NCI-H1105 treated with DMSO at 0.1 percent for 48 hours (cell line): ENCODE measurements at regions not wholly inside any gene's neighbourhood (a gene's known extent, or its start where the extent isn't known, plus 50 kb on each side); places are given as distances from the start of the nearest gene placed in this dataset.

ENCODE experiments used
- DNase-seq: peaks from one replicate; lab custom pipeline; 2025; lab: John Stamatoyannopoulos, UW

DNA sequence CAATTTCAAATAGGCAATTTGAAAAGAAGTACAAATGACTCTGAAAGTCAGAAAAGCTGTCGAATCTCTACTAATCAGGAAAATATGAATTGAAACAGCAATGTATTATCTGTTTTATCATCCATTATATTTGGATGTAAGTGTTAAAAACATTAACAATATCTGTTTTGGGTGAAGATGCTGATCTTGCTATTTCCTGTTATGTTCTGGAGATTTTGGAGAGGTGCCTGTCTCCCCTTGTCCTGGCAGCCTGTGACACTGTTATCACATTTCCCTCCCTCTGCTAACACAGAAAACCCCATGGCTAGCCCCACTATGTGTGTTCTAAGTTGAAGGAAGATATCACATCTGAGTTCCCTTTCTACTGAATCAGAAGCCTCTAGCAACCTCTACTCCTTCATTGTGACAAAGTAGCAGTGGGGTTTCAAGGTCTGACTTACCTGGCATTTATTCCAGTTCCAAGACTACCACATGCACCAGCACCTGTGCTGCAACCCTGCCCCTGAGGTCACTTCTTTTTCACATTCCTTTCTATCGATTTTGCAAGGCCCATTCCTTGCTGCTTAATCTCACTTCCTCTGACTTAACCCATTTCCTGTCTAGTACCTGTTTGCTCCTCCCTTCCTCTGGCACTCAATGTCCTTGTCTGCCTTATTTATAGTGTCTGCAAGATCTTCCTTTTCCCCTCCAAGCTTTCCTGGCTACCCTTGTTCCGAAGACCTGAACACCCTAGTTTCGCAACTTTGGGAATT is 95.5 kb upstream of the COL8A1 start:
- DNase-seq: no peak

DNA sequence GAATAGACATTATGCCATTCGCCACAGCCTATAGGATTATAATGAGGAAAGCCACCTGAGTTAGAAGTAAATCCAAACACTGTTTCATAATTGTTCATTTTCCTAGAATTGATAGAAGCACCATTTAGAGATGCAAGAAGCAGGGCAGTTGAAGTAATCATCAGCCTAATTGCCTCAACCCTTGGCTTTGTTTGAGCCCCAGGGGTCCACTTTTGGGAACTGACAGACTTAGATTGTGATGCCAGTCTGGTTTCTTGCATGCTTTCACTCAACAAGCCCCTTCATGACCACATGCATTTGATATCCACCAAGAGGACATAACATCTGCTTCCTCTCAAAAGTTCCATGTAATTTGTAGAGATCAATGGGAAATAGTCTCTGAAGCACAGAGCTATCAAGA is 97.2 kb upstream of the COL8A1 start:
- no peak for DNase-seq

DNA sequence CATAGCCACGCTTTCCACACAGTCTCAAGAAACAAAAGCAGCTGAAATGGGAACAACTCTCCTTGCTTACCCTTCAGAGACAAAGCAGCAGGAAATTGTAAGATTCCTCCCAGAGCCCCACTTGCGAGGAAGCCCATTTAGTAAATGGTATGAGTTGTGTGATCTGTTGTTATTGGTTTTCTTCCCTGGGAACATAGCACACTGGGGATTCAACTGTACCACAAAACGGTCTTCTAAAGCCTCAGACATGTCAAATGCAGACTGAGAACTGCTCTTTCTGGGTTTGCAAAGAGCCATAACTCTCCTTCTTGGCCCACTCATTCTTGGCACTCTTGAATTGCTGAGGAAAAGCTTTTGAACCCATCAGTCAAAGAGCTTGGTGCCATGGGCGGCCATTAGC is 101.0 kb upstream of the COL8A1 start:
- no peak for DNase-seq

DNA sequence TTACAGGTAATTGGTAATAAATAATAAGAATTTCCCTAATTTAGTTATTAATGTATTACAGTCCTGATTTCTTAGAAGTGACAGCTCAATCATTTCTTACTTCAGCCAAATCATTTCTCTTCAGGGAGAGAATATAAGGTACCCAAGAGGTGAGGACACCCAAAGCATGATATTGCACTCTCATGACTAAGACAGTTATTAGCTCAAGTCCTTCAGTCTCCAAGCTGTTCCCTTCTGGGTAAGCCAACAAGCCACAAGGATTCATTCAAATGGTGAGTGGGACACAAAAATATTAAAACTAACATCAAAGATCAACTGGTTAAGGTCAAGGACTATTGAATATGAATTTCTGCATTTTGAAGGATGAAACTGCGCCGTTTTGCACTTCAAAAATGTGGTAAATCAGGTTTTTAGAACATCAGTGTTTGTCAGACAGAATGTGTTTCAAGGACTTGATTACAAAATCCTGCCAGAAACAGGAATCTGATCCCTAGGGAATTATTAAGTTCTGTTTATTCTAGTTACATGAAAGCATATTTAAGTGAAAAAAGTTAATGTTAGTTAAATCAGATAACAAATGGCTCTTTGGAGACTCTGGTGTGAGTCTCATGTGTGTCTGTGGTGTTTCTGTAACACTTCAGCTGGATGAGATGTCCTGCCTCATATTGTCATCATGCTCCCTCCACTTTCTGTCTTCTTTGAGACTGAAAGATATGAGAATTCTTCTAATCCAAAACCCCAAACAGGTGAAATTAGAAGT is 101.7 kb upstream of the COL8A1 start:
- DNase-seq: no peak

DNA sequence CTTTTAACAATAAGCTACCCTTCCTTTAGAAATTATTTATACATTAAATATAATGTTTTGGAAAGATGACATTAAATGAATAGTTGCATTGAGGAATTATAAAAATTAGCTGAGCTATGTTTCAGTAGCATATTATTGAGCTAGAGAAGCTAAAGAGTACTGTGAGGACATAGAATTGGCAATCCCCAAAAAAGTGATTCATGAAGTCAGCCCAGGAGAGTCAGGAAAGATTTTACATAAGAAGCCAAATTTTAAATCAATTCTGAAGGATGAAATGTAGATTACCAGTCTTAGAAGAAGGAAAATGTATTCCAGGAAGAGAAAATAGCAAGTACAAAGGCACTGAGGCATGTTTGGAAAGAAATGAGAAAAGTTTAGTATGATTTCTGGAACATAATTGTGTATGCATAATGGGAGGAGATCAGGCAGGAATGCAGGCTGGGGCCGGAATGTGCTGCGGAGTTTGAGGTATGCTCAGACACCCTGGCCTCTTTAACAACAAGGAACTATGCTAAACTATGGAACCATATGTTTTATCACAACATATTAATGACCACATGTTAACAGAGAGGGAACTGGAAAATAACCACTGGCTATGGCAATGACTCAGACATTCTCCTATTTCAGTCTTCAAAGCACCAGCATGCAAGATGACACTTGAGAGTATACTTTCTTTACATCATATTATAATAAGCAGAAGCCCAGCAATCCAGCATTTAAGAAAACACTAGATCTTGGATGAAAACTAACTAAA is 103.3 kb upstream of the COL8A1 start:
- no peak for DNase-seq

DNA sequence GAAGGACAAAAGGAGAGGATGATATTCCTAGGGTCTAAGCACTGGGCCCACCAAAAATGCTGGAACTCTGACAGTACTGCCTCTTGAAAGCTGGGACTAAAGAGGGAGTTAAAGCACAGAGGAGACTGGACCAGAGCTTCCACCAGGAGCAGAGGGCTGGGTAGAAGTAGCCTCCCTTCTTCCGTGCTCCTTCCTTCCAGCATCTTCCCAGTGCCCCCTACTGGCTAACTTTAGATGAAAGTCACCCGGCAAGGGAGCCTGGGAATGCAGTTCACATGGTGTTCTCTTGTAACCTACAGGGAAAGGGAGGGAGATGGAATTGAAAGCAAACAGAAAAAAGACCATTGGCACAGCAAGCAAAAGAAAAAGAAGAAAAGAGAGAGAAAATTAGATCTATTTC is 106.1 kb upstream of the COL8A1 start:
- peak; percentile 13 for DNase-seq

DNA sequence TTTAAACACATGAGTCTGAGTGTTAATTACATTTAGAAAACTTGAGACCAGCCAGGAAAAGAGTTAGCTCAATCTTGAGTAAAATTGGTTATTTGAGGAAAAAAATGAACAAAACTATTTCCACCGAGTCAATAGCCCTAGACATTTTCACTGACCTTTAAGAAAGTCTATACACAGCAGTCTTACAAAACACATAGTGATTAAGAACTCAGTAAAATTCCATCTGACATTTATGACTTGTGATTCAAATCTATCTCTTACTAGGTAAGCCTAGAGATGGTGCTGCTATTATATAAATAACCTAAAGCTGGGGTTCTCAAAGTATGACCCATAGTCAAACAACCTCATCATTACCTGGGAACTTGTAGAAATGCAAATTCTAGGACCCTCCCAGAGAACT is 109.1 kb upstream of the COL8A1 start:
- no peak for DNase-seq

DNA sequence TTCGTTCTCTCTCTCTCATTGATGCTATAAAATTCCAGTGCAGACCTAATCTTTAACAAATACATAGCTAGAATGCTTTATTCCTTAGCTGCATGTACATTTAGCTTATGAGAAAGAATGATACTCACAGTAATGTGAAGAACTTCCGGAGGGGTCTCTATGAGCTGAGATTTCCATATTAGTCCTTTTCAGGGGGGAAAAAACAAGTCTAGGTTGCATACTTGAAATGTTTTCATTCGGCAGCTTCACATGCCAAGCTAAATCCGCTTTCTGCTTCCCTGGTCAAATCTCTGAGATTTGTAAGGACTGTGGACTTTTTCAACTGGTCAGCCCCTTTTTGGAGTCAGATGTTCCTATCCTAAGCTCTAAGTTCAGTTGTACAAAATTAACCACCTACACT is 111.5 kb upstream of the COL8A1 start:
- DNase-seq: no peak

DNA sequence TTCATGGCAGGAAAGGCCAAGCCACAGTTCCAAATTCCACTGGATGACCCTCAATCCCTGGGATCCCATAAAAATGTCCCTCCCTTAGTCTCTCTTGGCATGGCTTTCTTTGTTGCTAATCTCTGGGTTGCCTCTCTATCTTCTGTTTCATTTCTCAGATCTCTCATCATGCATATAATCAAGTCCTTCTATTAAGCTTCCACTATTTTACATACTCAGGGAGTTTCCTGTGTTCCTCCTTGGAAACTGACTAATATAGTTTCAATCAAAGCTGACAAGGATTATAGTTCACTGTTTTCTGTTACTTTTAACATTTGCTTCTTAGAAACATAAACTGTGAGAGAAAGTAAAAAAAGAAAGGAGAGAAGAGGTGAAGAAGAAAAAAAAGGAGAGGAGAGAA is 113.8 kb upstream of the COL8A1 start:
- DNase-seq: no peak

DNA sequence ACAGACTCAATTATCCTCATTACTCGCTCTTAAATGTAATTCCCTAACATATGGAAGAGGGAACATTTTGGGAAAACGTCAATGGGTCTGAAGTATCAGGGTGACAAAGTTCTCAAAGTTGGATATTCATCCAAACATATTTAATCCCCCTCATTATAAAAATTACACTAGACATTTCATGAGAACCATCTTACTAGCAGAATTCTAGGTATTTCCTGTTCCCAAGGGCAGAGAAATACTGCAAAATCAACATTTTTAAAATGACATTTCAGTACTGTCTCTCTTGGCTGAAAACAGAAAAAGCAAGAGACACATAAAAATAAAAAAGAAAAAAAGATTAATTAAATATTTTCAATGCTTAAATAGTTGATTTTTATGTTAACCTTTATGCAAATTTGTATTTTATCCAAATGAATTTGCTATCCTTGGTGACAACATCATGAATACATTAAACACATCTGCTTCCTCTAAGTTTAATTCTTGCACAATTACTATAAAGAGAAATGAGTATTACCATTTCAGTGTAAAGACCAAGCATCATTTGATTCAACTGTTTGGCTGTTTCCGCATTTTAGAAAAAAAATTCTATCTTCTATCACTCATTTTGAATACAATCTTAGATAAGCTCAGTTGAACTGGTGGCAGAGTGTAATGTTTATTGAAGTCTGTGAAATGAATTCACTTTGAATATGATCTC is 114.8 kb upstream of the COL8A1 start:
- DNase-seq: no peak

DNA sequence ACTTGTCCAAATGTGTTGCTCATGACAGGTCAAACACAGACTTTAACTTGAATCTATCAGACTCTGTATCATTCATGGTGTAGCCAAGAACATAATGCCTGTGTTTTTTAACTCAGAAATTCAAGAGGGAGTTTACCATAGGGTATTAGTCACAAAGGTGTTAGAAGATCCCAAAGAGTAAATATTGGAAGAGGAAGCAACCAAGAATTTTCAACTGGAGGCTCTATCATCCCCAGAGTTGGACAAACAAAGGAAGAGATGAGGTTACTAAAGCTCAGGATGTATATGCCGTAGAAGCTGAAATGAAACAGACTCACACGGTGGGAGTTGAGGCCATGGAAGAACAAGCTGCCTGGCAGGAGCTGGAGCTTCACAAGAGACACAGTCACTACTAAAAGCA is 116.2 kb upstream of the COL8A1 start:
- no peak for DNase-seq

DNA sequence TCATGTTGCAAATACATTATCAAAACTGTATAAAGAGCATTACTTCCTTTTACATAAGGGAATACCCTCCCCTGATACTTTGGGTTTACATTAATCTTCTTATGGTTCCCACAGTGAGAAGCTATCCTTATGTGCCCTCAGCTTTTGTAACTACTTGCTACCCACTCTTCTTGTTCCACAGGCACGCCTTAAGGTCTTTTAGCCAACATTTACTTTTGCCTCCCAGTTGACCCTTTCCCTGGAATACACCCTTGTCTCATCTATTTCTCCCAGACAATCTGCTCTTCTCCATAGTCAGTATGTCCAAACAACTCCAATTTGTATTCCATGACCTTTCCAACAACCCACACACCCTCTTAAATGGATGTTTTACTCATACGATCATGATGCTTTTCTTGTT is 116.8 kb upstream of the COL8A1 start:
- DNase-seq: no peak

DNA sequence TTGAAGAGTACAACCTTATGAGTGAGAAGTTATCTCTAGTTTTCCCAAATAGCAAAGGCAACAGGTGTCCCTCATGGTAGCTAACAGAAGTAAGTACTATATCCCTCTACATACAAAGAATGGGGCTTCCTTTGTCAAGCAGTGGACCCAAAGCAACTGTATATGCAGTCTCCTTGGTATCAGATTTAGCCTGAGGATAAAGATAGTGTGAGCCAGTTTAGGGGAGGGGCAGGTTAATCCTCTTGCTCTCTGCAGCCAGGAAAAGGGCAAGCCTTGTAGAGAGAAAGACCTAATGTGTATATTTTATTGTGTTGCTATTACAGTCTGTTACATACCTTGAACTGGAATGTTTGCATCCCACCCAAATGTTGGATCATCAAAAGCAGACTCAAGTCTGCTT is 117.9 kb upstream of the COL8A1 start:
- DNase-seq: no peak

DNA sequence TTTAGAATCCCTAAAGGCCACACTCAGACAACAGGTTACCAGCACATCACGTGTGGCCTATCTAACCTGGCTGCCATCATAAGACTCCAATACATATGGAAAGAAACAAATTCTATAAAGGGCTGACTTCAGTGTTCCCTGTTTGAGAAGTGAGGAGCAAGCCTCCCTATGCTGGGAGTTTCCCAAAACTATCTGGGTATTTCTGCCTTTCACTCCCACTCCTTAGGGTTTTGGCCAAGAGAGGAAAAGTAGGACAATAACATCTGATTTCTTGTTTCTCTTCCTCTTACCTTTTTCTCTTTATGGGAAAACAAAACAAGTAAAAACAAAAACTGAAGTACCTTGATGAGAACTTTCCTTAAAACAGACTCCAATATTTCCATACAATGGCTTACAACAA is 121.5 kb upstream of the COL8A1 start:
- no peak for DNase-seq

DNA sequence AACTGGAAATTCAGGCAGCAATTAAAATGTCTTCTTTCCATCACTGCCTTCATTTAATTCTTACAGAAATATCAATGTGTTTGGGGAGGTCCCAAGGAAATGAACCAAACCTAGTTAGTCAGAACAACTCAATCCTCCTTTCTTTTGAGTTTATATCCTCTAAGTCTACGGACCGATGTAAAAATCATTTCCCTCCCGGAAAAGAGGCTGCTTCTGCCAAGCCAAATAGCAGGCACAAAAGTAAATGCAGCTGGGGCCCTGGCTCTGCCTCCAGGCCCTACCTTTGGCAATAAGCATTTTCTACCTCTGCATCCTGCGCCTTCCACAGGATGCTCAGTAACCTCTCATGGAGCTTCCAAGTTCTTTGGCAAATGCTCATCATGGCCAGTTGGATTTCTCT is 122.5 kb upstream of the COL8A1 start:
- DNase-seq: no peak

DNA sequence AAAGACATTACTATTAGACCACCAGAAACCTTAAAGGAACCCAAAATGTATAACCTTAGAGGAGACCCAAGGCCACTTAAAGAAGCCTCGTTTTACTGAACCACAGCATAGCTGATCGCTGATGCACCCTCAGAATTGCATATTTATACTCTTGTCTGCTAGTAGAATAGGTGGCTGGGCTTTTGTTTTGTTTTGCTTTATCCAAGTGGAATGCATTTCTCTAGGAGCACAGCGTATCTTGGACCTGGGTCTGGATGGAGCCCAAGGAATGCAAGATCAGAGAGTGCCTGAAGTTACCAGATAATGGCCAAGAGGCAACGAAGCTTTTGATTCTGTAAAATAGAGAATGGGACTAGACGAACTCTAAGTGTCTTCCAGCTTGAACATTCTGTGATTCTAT is 129.2 kb upstream of the COL8A1 start:
- no peak for DNase-seq

DNA sequence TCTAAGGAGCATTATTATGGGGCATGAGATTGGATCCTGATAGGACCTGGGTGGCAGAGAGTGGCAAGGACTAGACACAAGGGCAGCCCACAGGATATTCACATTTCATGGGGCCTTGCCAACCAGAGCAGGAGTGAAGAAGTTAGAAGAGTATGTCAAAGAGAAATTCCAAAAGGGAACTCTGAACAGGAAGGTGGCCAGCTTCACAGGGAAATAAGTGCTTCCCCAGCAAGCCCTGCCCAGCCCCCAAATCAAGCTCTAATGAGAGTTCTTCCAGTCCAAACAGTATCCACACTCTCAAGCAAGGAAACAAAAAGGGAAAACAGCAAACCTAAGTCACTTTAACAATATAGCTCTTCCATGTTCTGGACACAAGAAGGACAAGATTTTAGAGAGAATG is 130.2 kb upstream of the COL8A1 start:
- no peak for DNase-seq

DNA sequence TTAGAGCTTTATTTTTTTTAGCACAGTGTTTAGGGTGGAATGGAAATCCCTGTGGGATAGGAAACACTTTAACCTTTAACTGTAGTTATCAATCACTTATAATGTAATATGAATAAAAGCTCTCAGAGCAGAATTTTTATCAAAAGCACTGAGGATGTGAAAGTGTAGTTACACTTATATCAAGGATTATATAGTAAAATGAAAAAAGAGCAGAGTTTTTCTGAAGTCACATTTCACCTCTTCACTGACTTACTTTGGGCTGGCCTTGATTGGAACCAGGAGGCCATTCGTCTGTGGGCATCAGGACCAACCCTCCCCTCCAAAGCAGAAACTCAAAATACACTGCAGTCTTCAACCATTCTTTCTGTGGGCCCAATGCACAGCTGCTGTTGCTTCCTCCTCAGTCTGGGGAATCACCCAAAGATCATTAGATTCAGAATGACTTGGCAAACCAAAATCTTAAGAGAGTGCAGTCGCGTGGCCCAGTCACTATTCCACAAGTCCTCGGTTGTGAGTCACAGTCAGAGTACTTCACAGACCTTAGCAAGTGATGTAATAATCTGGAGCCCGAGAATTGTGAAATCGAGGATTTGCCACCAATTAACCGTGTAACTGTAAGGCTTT is 132.6 kb upstream of the COL8A1 start:
- DNase-seq: no peak

DNA sequence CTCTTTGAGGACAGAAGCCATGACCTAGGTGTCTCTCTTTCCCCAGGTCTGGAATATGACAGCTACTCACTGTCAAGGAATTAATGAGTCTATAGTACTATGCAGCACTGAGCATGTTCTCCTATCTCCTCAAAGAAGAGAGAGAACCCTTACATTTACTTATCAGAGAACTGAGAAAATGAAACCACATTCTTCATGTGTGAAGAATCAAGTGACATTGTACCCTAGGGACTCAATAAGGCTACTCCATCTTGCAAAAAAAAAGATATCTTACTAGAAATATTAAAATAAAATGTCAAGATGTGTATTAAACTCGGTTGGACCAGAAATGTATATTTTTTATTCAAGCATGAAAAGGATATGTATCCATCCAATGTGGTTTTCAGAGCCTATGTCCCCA is 133.2 kb upstream of the COL8A1 start:
- no peak for DNase-seq

DNA sequence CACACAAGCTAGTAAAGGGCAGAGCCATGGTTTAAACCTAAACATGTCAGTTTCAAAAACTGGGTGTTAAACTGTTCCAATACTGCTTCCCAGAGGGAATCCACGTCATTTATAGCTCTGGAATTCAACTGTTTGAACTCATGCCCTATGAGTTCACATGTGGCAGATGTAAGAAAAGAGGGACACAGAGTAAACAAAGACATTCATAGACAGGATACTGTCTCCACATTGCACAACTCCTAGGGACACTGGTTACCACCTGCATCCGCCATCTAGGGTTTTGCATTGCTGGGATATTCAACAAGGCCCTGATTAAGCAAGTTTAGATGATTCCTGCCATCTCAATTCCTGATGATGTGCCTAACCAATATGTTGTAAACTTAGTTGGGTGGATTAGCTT is 134.1 kb upstream of the COL8A1 start:
- DNase-seq: no peak

DNA sequence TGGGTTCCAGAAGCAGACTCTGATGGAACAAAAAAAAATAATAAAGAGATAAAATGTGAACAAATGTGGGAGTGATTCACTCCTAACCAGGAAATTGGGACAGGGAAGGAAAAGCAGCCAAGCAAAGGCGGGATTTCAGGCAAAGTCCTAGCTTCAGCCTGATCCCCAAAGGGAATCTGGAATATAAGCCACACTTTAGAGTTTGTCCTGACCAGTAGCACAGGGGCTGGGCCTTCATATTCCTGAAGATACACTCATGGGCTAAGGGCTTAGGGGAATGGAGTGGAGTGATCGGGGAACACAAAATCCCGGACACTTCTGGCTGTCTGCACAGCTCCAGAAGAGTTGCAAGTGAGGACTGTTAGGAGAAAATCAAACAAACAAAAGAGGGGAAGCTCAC is 135.0 kb upstream of the COL8A1 start:
- no peak for DNase-seq

DNA sequence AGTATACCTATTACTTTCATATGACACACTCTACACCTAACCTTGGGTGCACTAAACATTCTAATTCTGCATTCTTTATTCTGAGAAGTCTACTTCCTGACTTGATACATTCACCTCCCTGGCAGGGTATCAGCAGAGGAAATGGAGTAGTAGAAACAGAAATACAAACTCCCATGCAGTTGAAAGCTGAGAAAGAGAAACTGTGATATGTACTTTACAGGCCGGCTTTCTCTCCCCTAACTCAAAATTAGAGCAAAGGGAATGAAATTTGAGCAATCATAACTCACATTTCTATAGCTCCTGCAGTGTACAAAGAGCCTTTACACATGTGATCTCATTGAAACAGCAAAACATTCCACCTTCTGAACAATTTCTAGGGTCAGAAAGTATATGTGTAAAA is 135.5 kb upstream of the COL8A1 start:
- no peak for DNase-seq
